ENCODE measurements at regions not wholly inside any gene's neighbourhood (a gene's known extent, or its start where the extent isn't known, plus 50 kb on each side); places are given as distances from the start of the nearest gene placed in this dataset.

GRCh38 chr12:75713434-75713833 is 202.0 kb upstream of the KRR1 start:
- TF ChIP-seq CTCF (IDR thresholded peaks at IDR 0.05; ENCODE audit: poor library complexity, severe bottlenecking) (no peak), MXI1 (conservative IDR thresholded peaks at IDR 0.05; ENCODE audit: poor library complexity, severe bottlenecking) (no peak), POLR2AphosphoS5 (IDR thresholded peaks at IDR 0.05) (no peak), EZH2 (IDR thresholded peaks at IDR 0.05; ENCODE audit: borderline replicate concordance, insufficient read depth, low read length, poor library complexity, severe bottlenecking) (no peak), RAD21 (conservative IDR thresholded peaks at IDR 0.05) (no peak), EP300 (conservative IDR thresholded peaks at IDR 0.05; ENCODE audit: poor library complexity, severe bottlenecking) (no peak), REST (IDR thresholded peaks at IDR 0.05; ENCODE audit: borderline replicate concordance) (no peak), TAF1 (IDR thresholded peaks at IDR 0.05; ENCODE audit: low read depth) (no peak)

All from neural cell (in vitro differentiated cells).